Stomach (tissue), 8 donors: ENCODE measurements at regions not wholly inside any gene's neighbourhood (a gene's known extent, or its start where the extent isn't known, plus 50 kb on each side); places are given as distances from the start of the nearest gene placed in this dataset.

Experiments used
- DNase-seq, 2 donors: peaks; one replicate each; pipeline versions ENCODE4 v3.0.0 to v3.0.0-alpha.2; 2013 to 2019
- H3K27ac ChIP-seq, 5 donors: fragments of 200-600 bp in 4 of 5; sonication (generic) in 4 of 5; one replicate each; pipeline ENCODE4 v1.5.1; 2013 to 2019; ENCODE audit warnings: mild to moderate bottlenecking in 1 of 5, moderate library complexity in 1 of 5
- H3K27me3 ChIP-seq, 3 donors: fragments of 200-600 bp; sonication (generic); one replicate each; pipeline ENCODE4 v1.5.1; 2017 to 2019; ENCODE audit warnings: mixed run types in 1 of 3
- H3K36me3 ChIP-seq, 4 donors: fragments of 200-600 bp; sonication (generic); 1 replicate in 3 of 4; 2 replicates in 1 of 4; pipeline ENCODE4 v1.5.1; 2016 to 2019
- H3K4me1 ChIP-seq, 4 donors: fragments of 200-600 bp; sonication (generic); one replicate each; pipeline ENCODE4 v1.5.1; 2016 to 2019
- H3K4me3 ChIP-seq, 4 donors: fragments of 200-600 bp; sonication (generic) in 3 of 4; one replicate each; pipeline ENCODE4 v1.5.1; 2016 to 2019; ENCODE audit warnings: mild to moderate bottlenecking in 1 of 4
- H3K9me3 ChIP-seq, 4 donors: fragments of 200-600 bp; sonication (generic); one replicate each; pipeline ENCODE4 v1.5.1; 2016 to 2019
- EP300 ChIP-seq: sonication (generic); formaldehyde crosslinking; IDR thresholded peaks from one replicate; pipeline ENCODE4 v1.6.1; 2017; ENCODE audit warnings: antibody characterized with exemption
- POLR2A ChIP-seq, 4 donors: fragments of 450-650 bp; IDR thresholded peaks; one replicate each; pipeline ENCODE4 v1.6.1; 2016; ENCODE audit warnings: antibody characterized with exemption in 4 of 4, control low read depth in 2 of 4, mild to moderate bottlenecking in 1 of 4, moderate library complexity in 1 of 4
- POLR2AphosphoS5 ChIP-seq, 3 donors: sonication (generic); formaldehyde crosslinking; IDR thresholded peaks; one replicate each; pipeline ENCODE4 v1.6.1; 2016; ENCODE audit warnings: antibody characterized with exemption in 3 of 3
- WGBS, 5 donors: extraction: QIAGEN DNeasy Blood & Tissue Kit in 3 of 5; methylation state at CpG; one replicate each; pipeline versions ENCODE4 v1.1.5 to v1.1.7; 2013 to 2018; 5-methylcytosine and 5-hydroxymethylcytosine counted together
- intact Hi-C: fragments of 100-400 bp; cut with DNase I; formaldehyde crosslinking; loops from one replicate; pipeline ENCODE4 v1.15.1; 2023; ENCODE audit warnings: low total_unique reads
- TF ChIP-seq, protein P1 (sequence below), 7 experiments: fragments of 450-650 bp in 4 of 7; fragments of 200-600 bp in 3 of 7; sonication (generic) in 3 of 7; IDR thresholded peaks; one replicate each; pipeline ENCODE4 v1.5.1; 2016 to 2019; ENCODE audit warnings: antibody characterized with exemption in 7 of 7, control low read depth in 2 of 7, mild to moderate bottlenecking in 1 of 7
- donor health status: healthy with polysubstance abuse.
- donor health status: Bipolar disorder and iron deficiency.
- donor health status: healthy.

DNA sequence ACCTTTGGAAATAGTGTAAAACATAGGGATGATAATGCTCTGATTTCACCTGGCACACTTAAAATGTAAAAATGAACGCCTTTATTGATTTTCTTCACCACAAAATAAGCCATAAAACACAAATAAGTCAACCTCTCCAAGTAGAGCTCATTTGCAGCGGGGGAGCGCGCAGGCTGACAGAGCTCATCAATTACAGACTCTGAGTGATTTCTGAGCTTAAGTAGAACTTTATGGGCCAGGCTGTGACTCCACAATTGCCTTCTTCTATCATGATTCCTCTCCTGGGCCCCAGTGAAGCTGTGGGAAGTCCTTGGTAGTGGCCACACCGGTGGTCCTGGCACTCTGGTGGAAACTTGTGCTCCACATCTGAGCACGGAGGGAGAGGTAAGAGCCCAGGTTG lies 789.0 kb upstream of the RAB6C start:
- TF ChIP-seq EP300 (no peak), POLR2AphosphoS5 (IDR thresholded peaks at IDR 0.05) (no peak), POLR2A (IDR thresholded peaks at IDR 0.05) (no peak)
- TF ChIP-seq, protein P1, sequence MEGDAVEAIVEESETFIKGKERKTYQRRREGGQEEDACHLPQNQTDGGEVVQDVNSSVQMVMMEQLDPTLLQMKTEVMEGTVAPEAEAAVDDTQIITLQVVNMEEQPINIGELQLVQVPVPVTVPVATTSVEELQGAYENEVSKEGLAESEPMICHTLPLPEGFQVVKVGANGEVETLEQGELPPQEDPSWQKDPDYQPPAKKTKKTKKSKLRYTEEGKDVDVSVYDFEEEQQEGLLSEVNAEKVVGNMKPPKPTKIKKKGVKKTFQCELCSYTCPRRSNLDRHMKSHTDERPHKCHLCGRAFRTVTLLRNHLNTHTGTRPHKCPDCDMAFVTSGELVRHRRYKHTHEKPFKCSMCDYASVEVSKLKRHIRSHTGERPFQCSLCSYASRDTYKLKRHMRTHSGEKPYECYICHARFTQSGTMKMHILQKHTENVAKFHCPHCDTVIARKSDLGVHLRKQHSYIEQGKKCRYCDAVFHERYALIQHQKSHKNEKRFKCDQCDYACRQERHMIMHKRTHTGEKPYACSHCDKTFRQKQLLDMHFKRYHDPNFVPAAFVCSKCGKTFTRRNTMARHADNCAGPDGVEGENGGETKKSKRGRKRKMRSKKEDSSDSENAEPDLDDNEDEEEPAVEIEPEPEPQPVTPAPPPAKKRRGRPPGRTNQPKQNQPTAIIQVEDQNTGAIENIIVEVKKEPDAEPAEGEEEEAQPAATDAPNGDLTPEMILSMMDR (IDR thresholded peaks at IDR 0.05) = no peak
- Histone ChIP-seq H3K36me3 (no peaks in the 10 kb centered on the region), H3K4me1 (peaks cover 4 to 27% (median 18%) of the 10 kb centered on the region in 4 donors), H3K27me3 (no peaks in the 10 kb centered on the region), H3K4me3 (no peak overlapping the region), H3K27ac (peak overlapping the region in 1 of 5 donors; percentile 27), H3K9me3 (no peaks in the 10 kb centered on the region)
- DNase-seq = no peak
- WGBS, 5 donors = 78 to 93% (median 90%) methylated on average over 6 of the region's 6 CpGs
- intact Hi-C loops = no loop called here

DNA sequence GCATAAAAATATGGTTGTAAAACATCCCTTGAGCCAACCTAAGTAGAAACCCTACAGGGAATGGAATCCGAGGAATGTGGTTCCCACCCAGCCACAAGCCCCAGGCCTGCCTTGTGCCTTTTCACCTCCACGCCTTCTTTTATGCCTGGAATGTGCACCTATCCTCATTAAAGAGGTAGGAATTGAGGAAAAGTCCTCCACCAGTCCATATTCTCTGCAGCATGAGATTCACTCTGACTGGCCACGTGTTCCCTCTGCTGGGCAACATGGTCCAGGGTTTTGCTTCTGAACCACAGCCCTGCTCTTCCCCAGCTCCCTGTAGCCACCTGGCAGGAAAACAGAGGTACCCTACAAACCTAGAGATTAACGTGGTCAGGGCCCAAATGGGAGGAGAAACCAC lies 787.9 kb upstream of the RAB6C start:
- DNase-seq = peak in 1 of 2 donors; percentile 37
- H3K36me3 ChIP-seq = no peaks in the 10 kb centered on the region

DNA sequence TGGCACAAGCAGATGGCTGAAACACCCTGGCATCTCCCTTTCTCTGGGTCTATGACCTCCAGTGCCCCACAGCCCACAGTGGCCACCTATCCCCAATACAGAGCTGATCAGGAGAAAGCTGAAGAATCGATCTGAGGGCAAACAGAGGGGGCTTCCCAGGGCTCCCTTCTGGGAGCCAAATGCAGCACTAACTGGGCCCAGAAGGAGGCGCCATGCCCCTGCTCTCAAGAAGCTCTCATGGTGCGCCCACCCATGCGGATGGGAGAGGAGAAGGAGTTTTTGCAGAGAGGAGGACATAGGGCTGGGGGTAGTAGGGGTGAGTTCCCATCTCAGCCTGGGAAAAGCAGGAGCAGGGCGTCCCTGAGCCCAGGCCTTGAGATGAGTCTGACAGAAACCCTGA lies 787.3 kb upstream of the RAB6C start:
- H3K27ac ChIP-seq = peak overlapping the region; percentile 80 to 82 (median 81)
- intact Hi-C loops = no loop called here
- H3K9me3 ChIP-seq = no peaks in the 10 kb centered on the region
- 92 to 97% (median 94%) methylated on average over 4 to 5 of the region's 5 CpGs for WGBS, 5 donors
- no peak overlapping the region for H3K4me3 ChIP-seq
- H3K36me3 ChIP-seq = no peaks in the 10 kb centered on the region
- H3K4me1 ChIP-seq = peaks cover 4 to 27% (median 18%) of the 10 kb centered on the region in 4 donors
- TF ChIP-seq POLR2AphosphoS5 (IDR thresholded peaks at IDR 0.05) (no peak), EP300 (no peak), POLR2A (IDR thresholded peaks at IDR 0.05) (no peak)
- TF ChIP-seq, protein P1 (IDR thresholded peaks at IDR 0.05) = no peak
- H3K27me3 ChIP-seq = no peaks in the 10 kb centered on the region
- DNase-seq = no peak

More for the DNA sequence above, 787.9 kb upstream of the RAB6C start:
- WGBS, 5 donors = 39 to 68% (median 56%) methylated on average over 4 of the region's 4 CpGs
- H3K9me3 ChIP-seq = no peaks in the 10 kb centered on the region
- H3K4me3 ChIP-seq = no peak overlapping the region
- intact Hi-C loops = no loop called here
- H3K27me3 ChIP-seq = no peaks in the 10 kb centered on the region
- peak overlapping the region; percentile 80 to 82 (median 81) for H3K27ac ChIP-seq
- TF ChIP-seq EP300 (no peak), POLR2A (IDR thresholded peaks at IDR 0.05) (no peak)
- peaks cover 4 to 27% (median 18%) of the 10 kb centered on the region in 4 donors for H3K4me1 ChIP-seq

DNA sequence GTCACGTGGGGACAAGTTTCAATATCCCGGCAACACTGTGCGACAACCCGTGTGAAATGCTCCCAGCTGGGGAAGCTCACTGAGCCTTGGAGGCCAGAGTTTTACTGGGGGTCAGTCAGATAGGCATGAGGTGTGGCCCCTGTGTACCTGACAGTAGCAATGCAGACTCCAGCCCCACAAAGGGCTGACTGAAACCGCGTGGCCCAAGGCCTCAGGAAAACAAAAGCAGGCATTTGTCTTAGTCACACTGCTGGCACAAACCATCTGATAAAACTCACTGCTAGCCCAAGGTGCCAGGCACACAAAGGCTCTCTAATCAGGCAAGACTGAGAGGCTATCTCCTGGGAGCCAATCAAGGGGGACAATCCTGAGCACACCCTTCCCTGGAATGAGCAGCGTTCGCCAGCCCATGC lies 786.6 kb upstream of the RAB6C start:
- 23 to 53% (median 37%) methylated on average over 7 to 8 of the region's 8 CpGs for WGBS, 5 donors
- H3K4me3 ChIP-seq = no peak overlapping the region
- DNase-seq = peak; percentile 81 to 83
- intact Hi-C loops = no loop called here
- TF ChIP-seq, protein P1 (IDR thresholded peaks at IDR 0.05) = no peak
- no peak for TF ChIP-seq EP300
- peak in 2 of 3 donors; percentile 58 to 77 for TF ChIP-seq POLR2AphosphoS5 (IDR thresholded peaks at IDR 0.05)
- no peak for TF ChIP-seq POLR2A (IDR thresholded peaks at IDR 0.05)
- no peaks in the 10 kb centered on the region for H3K27me3 ChIP-seq
- peak overlapping the region; percentile 80 to 82 (median 81) for H3K27ac ChIP-seq
- no peaks in the 10 kb centered on the region for H3K9me3 ChIP-seq
- no peaks in the 10 kb centered on the region for H3K36me3 ChIP-seq
- H3K4me1 ChIP-seq = peaks cover 4 to 27% (median 18%) of the 10 kb centered on the region in 4 donors

DNA sequence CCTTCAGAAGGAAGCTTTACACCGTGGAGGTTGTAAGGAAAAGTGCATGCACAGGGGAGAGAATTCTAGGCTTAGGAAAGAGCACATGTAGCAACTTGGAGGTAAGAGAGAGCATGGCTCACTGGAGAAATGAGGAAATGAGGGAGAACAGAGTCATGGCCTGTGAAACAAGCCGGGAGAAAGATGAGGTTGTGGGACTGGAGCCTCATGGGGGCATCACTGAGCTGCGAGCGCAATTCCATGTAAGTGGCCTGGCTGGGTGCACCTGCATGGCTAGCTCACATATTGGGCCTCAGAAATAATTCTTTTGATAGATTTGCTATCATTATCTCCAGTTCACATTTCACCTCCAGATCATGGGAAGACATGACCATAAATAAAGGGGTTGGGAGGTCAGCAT lies 785.5 kb upstream of the RAB6C start:
- Histone ChIP-seq H3K27me3 (no peaks in the 10 kb centered on the region), H3K36me3 (no peaks in the 10 kb centered on the region), H3K27ac (peak overlapping the region; percentile 35 to 82 (median 81)), H3K4me3 (no peak overlapping the region), H3K9me3 (no peaks in the 10 kb centered on the region), H3K4me1 (peaks cover 4 to 27% (median 18%) of the 10 kb centered on the region in 4 donors)
- intact Hi-C loops = no loop called here
- TF ChIP-seq EP300 (no peak), POLR2A (IDR thresholded peaks at IDR 0.05) (no peak)
- DNase-seq = no peak
- 69 to 80% (median 78%) methylated on average over 4 of the region's 4 CpGs for WGBS, 5 donors
